Lower leg skin (tissue), 4 donors: ENCODE measurements at regions not wholly inside any gene's neighbourhood (a gene's known extent, or its start where the extent isn't known, plus 50 kb on each side); places are given as distances from the start of the nearest gene placed in this dataset.

Experiments used
- DNase-seq, 2 donors: peaks; one replicate each; pipeline ENCODE4 v3.0.0-alpha.2; 2019; ENCODE audit warnings: low spot score in 2 of 2
- H3K4me3 ChIP-seq: fragments of 200-600 bp; sonication (generic); 2 replicates; pipeline ENCODE4 v1.5.1; 2017; ENCODE audit warnings: mild to moderate bottlenecking, low read depth; ENCODE audit not compliant: poor library complexity, severe bottlenecking
- CTCF ChIP-seq, 3 donors: fragments of 450-650 bp; IDR thresholded peaks; one replicate each; pipeline ENCODE4 v1.5.1; 2016; ENCODE audit warnings: antibody characterized with exemption in 3 of 3, mild to moderate bottlenecking in 3 of 3, moderate library complexity in 2 of 3
- POLR2A ChIP-seq, 2 donors: fragments of 450-650 bp; IDR thresholded peaks; one replicate each; pipeline ENCODE4 v1.6.1; 2016 to 2017; ENCODE audit warnings: antibody characterized with exemption in 2 of 2, mild to moderate bottlenecking in 1 of 2, moderate library complexity in 1 of 2
- WGBS, 2 donors: methylation state at CpG; one replicate each; pipeline ENCODE4 v1.1.5; 2018; 5-methylcytosine and 5-hydroxymethylcytosine counted together
- intact Hi-C: fragments of 100-400 bp; cut with DNase I; formaldehyde crosslinking; loops from one replicate; pipeline ENCODE4 v1.15.0; 2023; ENCODE audit warnings: low total_unique reads

GRCh38 chr1:84749427-84749826 is 59.2 kb upstream of the SSX2IP start:
- DNase-seq: no peak
- intact Hi-C loops: no loop called here
- no peak overlapping the region for H3K4me3 ChIP-seq
- no peak for TF ChIP-seq CTCF (IDR thresholded peaks at IDR 0.05)
- no peak for TF ChIP-seq POLR2A (IDR thresholded peaks at IDR 0.05)
- WGBS, 2 donors: 56 to 63% methylated on average over 2 of the region's 2 CpGs

GRCh38 chr1:84748364-84748763 is 58.1 kb upstream of the SSX2IP start:
- WGBS, 2 donors: 83 to 86% methylated on average over 3 of the region's 3 CpGs
- H3K4me3 ChIP-seq: no peak overlapping the region
- no peak for DNase-seq
- intact Hi-C loops: no loop called here
- TF ChIP-seq CTCF (IDR thresholded peaks at IDR 0.05) (no peak), POLR2A (IDR thresholded peaks at IDR 0.05) (no peak)

- no peak overlapping the region for H3K4me3 ChIP-seq
- intact Hi-C loops: no loop called here
- TF ChIP-seq POLR2A (IDR thresholded peaks at IDR 0.05) (no peak), CTCF (IDR thresholded peaks at IDR 0.05) (no peak)
- 93 to 96% methylated on average over 2 of the region's 2 CpGs for WGBS, 2 donors
- no peak for DNase-seq
Measured at GRCh38 chr1:84745857-84746256, 55.6 kb upstream of the SSX2IP start.

- DNase-seq: no peak
- intact Hi-C loops: no loop called here
- 84 to 88% methylated on average over 3 of the region's 3 CpGs for WGBS, 2 donors
- TF ChIP-seq POLR2A (IDR thresholded peaks at IDR 0.05) (no peak), CTCF (IDR thresholded peaks at IDR 0.05) (no peak)
- H3K4me3 ChIP-seq: no peak overlapping the region
Measured at GRCh38 chr1:84743896-84744295, 53.6 kb upstream of the SSX2IP start.

GRCh38 chr1:84742653-84743052 is 52.4 kb upstream of the SSX2IP start:
- no peak for DNase-seq
- 65 to 91% methylated on average over 1 of the region's 1 CpG for WGBS, 2 donors
- TF ChIP-seq POLR2A (IDR thresholded peaks at IDR 0.05) (no peak), CTCF (IDR thresholded peaks at IDR 0.05) (no peak)
- intact Hi-C loops: no loop called here
- H3K4me3 ChIP-seq: no peak overlapping the region

GRCh38 chr1:84740050-84740714 is 49.9 kb upstream of the SSX2IP start:
- WGBS, 2 donors: 88 to 89% methylated on average over 2 of the region's 2 CpGs
- DNase-seq: no peak
- intact Hi-C loops: no loop called here
- no peak overlapping the region for H3K4me3 ChIP-seq
- TF ChIP-seq CTCF (IDR thresholded peaks at IDR 0.05) (no peak), POLR2A (IDR thresholded peaks at IDR 0.05) (no peak)
